Ishikawa (cell line): ENCODE measurements at regions not wholly inside any gene's neighbourhood (a gene's known extent, or its start where the extent isn't known, plus 50 kb on each side); places are given as distances from the start of the nearest gene placed in this dataset.

Experiments used
- CREB1 ChIP-seq: IDR thresholded peaks from 2 replicates; pipeline ENCODE4 v1.6.1; 2012; ENCODE audit warnings: low read depth
- EGR1 ChIP-seq: IDR thresholded peaks from 2 replicates; pipeline ENCODE4 v1.6.1; 2012
- RAD21 ChIP-seq: IDR thresholded peaks from 2 replicates; pipeline ENCODE4 v1.6.1; 2012; ENCODE audit warnings: low read depth
- YY1 ChIP-seq: IDR thresholded peaks from 2 replicates; pipeline ENCODE4 v1.6.1; 2012; ENCODE audit warnings: low read depth
- ZBTB7A ChIP-seq: IDR thresholded peaks from 2 replicates; pipeline ENCODE4 v1.6.1; 2012; ENCODE audit warnings: low read depth

- TF ChIP-seq YY1 (no peak), CREB1 (no peak), EGR1 (no peak), ZBTB7A (no peak), RAD21 (no peak)
Measured at GRCh38 chr4:159451006-159451405, 348.1 kb downstream of the RAPGEF2 start.
